OCI-LY1 (cell line): ENCODE measurements at regions not wholly inside any gene's neighbourhood (a gene's known extent, or its start where the extent isn't known, plus 50 kb on each side); places are given as distances from the start of the nearest gene placed in this dataset.

Experiments used
- CTCF ChIP-seq: fragments of 200-600 bp; sonication (generic), shearing (Covaris generic); IDR thresholded peaks from 2 replicates; pipeline ENCODE4 v1.5.1; 2017; ENCODE audit warnings: mild to moderate bottlenecking, antibody characterized with exemption, low read length, moderate library complexity, mixed read lengths
- EZH2 ChIP-seq: fragments of 200-600 bp; sonication (generic), shearing (Covaris generic); IDR thresholded peaks from 2 replicates; pipeline ENCODE4 v1.8.0; 2017; ENCODE audit warnings: borderline replicate concordance, mixed run types, mild to moderate bottlenecking, antibody characterized with exemption, low read length, moderate library complexity, mixed read lengths

DNA sequence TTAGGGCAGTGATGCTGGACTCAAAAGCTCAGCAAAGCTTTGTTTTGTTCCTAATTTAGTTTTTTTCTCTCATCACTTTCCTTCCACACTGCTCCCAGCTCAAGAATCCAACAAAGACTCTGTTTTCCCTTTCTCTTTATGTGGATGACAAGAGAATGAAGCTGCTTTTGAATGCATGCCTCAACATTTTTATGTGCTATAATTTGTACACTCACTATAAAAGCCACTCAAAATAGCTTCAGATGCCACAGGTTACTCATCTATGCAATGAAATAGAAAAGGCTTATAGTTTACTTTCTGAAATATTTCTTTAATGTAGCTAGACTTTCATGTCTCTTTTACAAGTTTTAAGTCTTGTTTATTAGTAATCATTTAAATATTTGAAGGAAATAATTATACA lies 714.9 kb downstream of the OTOL1 start:
- TF ChIP-seq CTCF = no peak
- no peak for TF ChIP-seq EZH2
